ENCODE measurements at regions not wholly inside any gene's neighbourhood (a gene's known extent, or its start where the extent isn't known, plus 50 kb on each side); places are given as distances from the start of the nearest gene placed in this dataset.

- H2BK12ac ChIP-seq (ENCODE audit: insufficient read length, low read depth, low read length): no peak overlapping the region
- H3K27ac ChIP-seq (ENCODE audit: insufficient read length, low read depth, low read length): no peak overlapping the region
- H2BK5ac ChIP-seq (ENCODE audit: insufficient read length, low read length): no peak overlapping the region
- H2AK5ac ChIP-seq (ENCODE audit: insufficient read length, low read length): no peak overlapping the region
- H2BK15ac ChIP-seq (ENCODE audit: low read depth, low read length): no peak overlapping the region
- no peaks in the 10 kb centered on the region for H3K79me1 ChIP-seq (ENCODE audit: insufficient read depth, low read depth, low read length, poor library complexity, severe bottlenecking)
- no peak overlapping the region for H3K27ac Mint-ChIP-seq
- H3K18ac ChIP-seq (ENCODE audit: insufficient read length, low read depth, low read length): no peak overlapping the region
- H3K9me3 ChIP-seq (ENCODE audit: control insufficient read depth, low read depth, low read length): no peaks in the 10 kb centered on the region
- no peak overlapping the region for H3K14ac ChIP-seq (ENCODE audit: insufficient read depth, low read length)
- H2BK120ac ChIP-seq (ENCODE audit: low read depth, low read length, poor library complexity, severe bottlenecking): no peak overlapping the region
- no peaks in the 10 kb centered on the region for H3K36me3 Mint-ChIP-seq (ENCODE audit: insufficient read depth in 1 of 3, low read depth in 3 of 3)
- H3K27me3 ChIP-seq (ENCODE audit: insufficient read depth, low read length): no peaks in the 10 kb centered on the region
- no peaks in the 10 kb centered on the region; a peak in 1 of 5 replicates for H3K9me3 Mint-ChIP-seq
- no peak overlapping the region for H4K91ac ChIP-seq (ENCODE audit: insufficient read length, low read depth, low read length)
- H3K9ac ChIP-seq (ENCODE audit: extremely low read depth, insufficient read length, low read length): no peak overlapping the region
- no peaks in the 10 kb centered on the region for H4K20me1 ChIP-seq (ENCODE audit: control insufficient read depth, insufficient read depth, insufficient read length)
- H3K4me1 ChIP-seq (ENCODE audit: insufficient read depth, low read length): no peaks in the 10 kb centered on the region
- no peak overlapping the region for H4K5ac ChIP-seq (ENCODE audit: insufficient read length, low read depth, low read length)
- H4K8ac ChIP-seq (replicated peaks; ENCODE audit: insufficient read length, low read depth, low read length): no peak overlapping the region
- no peak overlapping the region for H3K56ac ChIP-seq (ENCODE audit: insufficient read length, low read depth, low read length)
- H3T11ph ChIP-seq (ENCODE audit: low read length): no peak overlapping the region
- no peak overlapping the region for H2AFZ ChIP-seq (ENCODE audit: low read length)
- no peak overlapping the region for H3K4me2 ChIP-seq (ENCODE audit: insufficient read depth, insufficient read length, low read length)
- no peaks in the 10 kb centered on the region for H3K23me2 ChIP-seq (ENCODE audit: insufficient read length, low read depth, low read length, poor library complexity, severe bottlenecking)
- DNase-seq: no peak
- H3K23ac ChIP-seq (ENCODE audit: insufficient read length, low read depth, low read length): no peak overlapping the region
- H3K4me1 Mint-ChIP-seq: peaks cover 5 to 7% of the 10 kb centered on the region in 2 experiments; a peak in 3 of 4 replicates
- H3K4ac ChIP-seq (ENCODE audit: low read depth, low read length): no peak overlapping the region
- WGBS (ENCODE audit: extremely low coverage, insufficient read length, low lambda C conversion rate): no CpG with 5 or more reads among the region's 4 CpGs
- H3K4me3 Mint-ChIP-seq: no peak overlapping the region
- H3K79me2 ChIP-seq (ENCODE audit: insufficient read depth, low read length): no peaks in the 10 kb centered on the region
- no peaks in the 10 kb centered on the region; the same call in 1 of the 2 replicates for H3K27me3 Mint-ChIP-seq (ENCODE audit: low read depth)
- no peak overlapping the region for H2BK20ac ChIP-seq (ENCODE audit: low read depth, low read length, poor library complexity, severe bottlenecking)
- TF ChIP-seq CTCF (conservative IDR thresholded peaks at IDR 0.05): no peak
Observed at GRCh38 chr11:110347660-110348059, 51.2 kb upstream of the RDX start.
